ENCODE measurements at regions not wholly inside any gene's neighbourhood (a gene's known extent, or its start where the extent isn't known, plus 50 kb on each side); places are given as distances from the start of the nearest gene placed in this dataset.

GRCh38 chr11:23359297-23359696 is 499.0 kb upstream of the CCDC179 start:
- H3K9me3 Mint-ChIP-seq, result peaks cover 12% of the 10 kb centered on the region
- no peak for DNase-seq
- H3K4me1 Mint-ChIP-seq, result no peaks in the 10 kb centered on the region
- no peaks in the 10 kb centered on the region for H3K27me3 Mint-ChIP-seq
- H3K36me3 Mint-ChIP-seq (ENCODE audit: low read depth), result no peaks in the 10 kb centered on the region
- no peak for ATAC-seq
- H3K27ac Mint-ChIP-seq, result no peak overlapping the region
- H3K4me3 Mint-ChIP-seq, result no peak overlapping the region

DNA sequence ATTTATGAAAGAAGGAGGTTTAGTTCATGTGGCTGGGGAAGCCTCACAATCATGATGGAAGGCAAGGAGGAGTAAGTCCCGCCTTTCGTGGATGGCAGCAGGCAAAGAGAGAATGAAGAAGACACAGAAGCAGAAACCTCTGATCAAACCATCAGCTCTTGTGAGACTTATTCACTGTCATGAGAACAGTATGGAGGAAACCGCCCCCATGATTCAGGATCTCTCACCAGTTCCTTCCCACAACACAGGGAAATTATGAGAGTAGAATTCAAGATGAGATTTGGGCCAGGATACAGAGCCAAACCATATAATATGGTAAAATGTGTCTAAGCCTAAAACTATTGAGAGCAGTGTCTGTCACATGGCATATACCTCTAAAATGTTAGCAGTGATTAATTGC is 503.8 kb upstream of the CCDC179 start:
- no peak for ATAC-seq
- peaks cover 16% of the 10 kb centered on the region for H3K9me3 Mint-ChIP-seq
- no peaks in the 10 kb centered on the region for H3K27me3 Mint-ChIP-seq
- no peak overlapping the region for H3K27ac Mint-ChIP-seq
- no peak overlapping the region for H3K4me3 Mint-ChIP-seq
- no peak for DNase-seq
- H3K4me1 Mint-ChIP-seq, result no peaks in the 10 kb centered on the region
- no peaks in the 10 kb centered on the region for H3K36me3 Mint-ChIP-seq (ENCODE audit: low read depth)

- H3K4me3 Mint-ChIP-seq, result no peak overlapping the region
- no peak for DNase-seq
- ATAC-seq, result no peak
- H3K9me3 Mint-ChIP-seq, result peaks cover 30% of the 10 kb centered on the region
- no peaks in the 10 kb centered on the region for H3K36me3 Mint-ChIP-seq (ENCODE audit: low read depth)
- H3K27me3 Mint-ChIP-seq, result no peaks in the 10 kb centered on the region
- no peaks in the 10 kb centered on the region for H3K4me1 Mint-ChIP-seq
- no peak overlapping the region for H3K27ac Mint-ChIP-seq
Measured at GRCh38 chr11:23370580-23371275, 510.5 kb upstream of the CCDC179 start.

DNA sequence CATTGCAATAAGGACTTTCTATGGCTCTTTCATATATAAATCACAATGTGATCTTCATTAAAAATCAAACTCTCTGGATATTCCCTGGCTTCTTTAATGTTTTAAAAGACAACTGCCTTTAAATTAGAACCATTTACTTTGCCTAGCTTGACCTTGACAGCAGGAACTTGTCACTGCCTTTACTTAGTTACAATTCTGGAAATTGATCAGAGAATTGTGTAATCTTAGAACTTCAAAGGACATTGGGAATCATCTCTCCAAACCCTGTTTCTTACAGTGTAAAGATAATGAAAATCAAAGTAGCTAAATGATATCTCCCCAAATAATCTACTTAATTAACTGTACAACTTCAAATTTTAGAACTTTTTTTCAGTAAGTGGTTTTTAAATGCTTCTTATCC is 517.6 kb upstream of the CCDC179 start:
- Mint-ChIP-seq H3K4me3 (no peak overlapping the region), H3K36me3 (ENCODE audit: low read depth) (no peaks in the 10 kb centered on the region)
- no peak for ATAC-seq

GRCh38 chr11:23391031-23391430 is 530.8 kb upstream of the CCDC179 start:
- Mint-ChIP-seq H3K4me3 (no peak overlapping the region), H3K27me3 (no peaks in the 10 kb centered on the region), H3K9me3 (no peaks in the 10 kb centered on the region), H3K27ac (no peak overlapping the region), H3K4me1 (no peaks in the 10 kb centered on the region), H3K36me3 (ENCODE audit: low read depth) (no peaks in the 10 kb centered on the region)
- DNase-seq, result no peak
- ATAC-seq, result no peak

More for the DNA sequence above, 517.6 kb upstream of the CCDC179 start:
- Mint-ChIP-seq H3K9me3 (peaks cover 18% of the 10 kb centered on the region), H3K27ac (no peak overlapping the region), H3K4me1 (no peaks in the 10 kb centered on the region), H3K27me3 (no peaks in the 10 kb centered on the region)
- DNase-seq, result no peak

GRCh38 chr11:23398052-23398451 is 537.8 kb upstream of the CCDC179 start:
- no peaks in the 10 kb centered on the region for H3K36me3 Mint-ChIP-seq (ENCODE audit: low read depth)
- H3K27ac Mint-ChIP-seq, result no peak overlapping the region
- H3K4me3 Mint-ChIP-seq, result no peak overlapping the region
- ATAC-seq, result no peak
- no peaks in the 10 kb centered on the region for H3K4me1 Mint-ChIP-seq
- no peaks in the 10 kb centered on the region for H3K27me3 Mint-ChIP-seq
- H3K9me3 Mint-ChIP-seq, result peaks cover 4% of the 10 kb centered on the region
- DNase-seq, result no peak

GRCh38 chr11:23399995-23400394 is 539.7 kb upstream of the CCDC179 start:
- Mint-ChIP-seq H3K4me1 (no peaks in the 10 kb centered on the region), H3K4me3 (no peak overlapping the region), H3K36me3 (ENCODE audit: low read depth) (no peaks in the 10 kb centered on the region), H3K27me3 (no peaks in the 10 kb centered on the region), H3K27ac (no peak overlapping the region), H3K9me3 (peaks cover 4% of the 10 kb centered on the region)
- DNase-seq (no peak), ATAC-seq (no peak)

GRCh38 chr11:23403210-23404185 is 543.2 kb upstream of the CCDC179 start:
- no peaks in the 10 kb centered on the region for H3K27me3 Mint-ChIP-seq
- no peaks in the 10 kb centered on the region for H3K36me3 Mint-ChIP-seq (ENCODE audit: low read depth)
- H3K4me3 Mint-ChIP-seq, result no peak overlapping the region
- peaks cover 8% of the 10 kb centered on the region for H3K9me3 Mint-ChIP-seq
- H3K4me1 Mint-ChIP-seq, result no peaks in the 10 kb centered on the region
- DNase-seq, result no peak
- no peak for ATAC-seq
- no peak overlapping the region for H3K27ac Mint-ChIP-seq

DNA sequence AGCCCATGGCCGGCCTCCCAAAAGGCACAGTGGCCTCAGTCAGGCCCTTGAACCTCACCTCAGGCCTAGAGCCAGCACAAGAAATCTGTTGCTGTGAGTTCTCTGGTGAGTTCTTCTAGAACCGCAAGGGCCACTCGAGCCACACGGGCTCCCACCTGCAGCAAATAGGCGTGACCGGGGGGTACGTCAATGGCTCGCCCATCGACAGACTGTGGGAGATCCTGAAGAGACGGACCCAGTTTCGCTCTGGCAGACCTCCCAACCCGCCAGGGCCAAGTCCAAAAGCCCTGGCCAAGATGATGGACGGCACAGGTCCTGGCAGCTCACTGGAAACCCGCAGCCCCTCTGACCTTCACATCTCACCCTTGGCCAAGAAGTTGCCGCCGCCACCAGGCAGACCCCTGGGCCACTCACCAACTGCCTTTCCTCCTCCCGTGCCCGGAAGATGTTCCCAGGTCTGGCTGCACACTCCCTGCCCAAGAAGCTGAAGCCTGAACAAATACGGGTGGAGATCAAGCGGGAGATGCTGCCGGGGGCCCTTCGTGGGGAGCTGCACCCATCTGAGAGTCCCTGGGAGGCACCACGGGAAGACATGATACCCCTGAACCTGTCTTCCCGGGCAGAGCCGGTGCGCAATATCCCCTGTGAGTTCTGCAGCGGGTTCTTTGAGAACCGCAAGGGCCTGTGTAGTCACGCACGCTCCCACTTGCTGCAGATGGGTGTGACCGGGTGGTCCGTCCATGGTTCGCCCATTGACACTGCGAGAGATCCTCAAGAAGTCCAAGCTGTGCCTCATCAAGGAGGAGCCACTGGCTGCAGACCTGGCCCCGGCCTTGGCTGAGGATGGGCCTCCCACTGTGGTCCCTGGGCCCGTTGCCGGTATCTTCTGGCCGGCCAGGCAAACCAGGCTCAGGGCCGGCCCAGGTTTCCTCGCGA is 544.2 kb upstream of the CCDC179 start:
- no peaks in the 10 kb centered on the region for H3K36me3 Mint-ChIP-seq (ENCODE audit: low read depth)
- no peak for DNase-seq
- H3K27me3 Mint-ChIP-seq, result no peaks in the 10 kb centered on the region
- H3K4me1 Mint-ChIP-seq, result no peaks in the 10 kb centered on the region
- no peak overlapping the region for H3K4me3 Mint-ChIP-seq
- H3K27ac Mint-ChIP-seq, result no peak overlapping the region
- peaks cover 8% of the 10 kb centered on the region for H3K9me3 Mint-ChIP-seq
- ATAC-seq, result no peak

DNA sequence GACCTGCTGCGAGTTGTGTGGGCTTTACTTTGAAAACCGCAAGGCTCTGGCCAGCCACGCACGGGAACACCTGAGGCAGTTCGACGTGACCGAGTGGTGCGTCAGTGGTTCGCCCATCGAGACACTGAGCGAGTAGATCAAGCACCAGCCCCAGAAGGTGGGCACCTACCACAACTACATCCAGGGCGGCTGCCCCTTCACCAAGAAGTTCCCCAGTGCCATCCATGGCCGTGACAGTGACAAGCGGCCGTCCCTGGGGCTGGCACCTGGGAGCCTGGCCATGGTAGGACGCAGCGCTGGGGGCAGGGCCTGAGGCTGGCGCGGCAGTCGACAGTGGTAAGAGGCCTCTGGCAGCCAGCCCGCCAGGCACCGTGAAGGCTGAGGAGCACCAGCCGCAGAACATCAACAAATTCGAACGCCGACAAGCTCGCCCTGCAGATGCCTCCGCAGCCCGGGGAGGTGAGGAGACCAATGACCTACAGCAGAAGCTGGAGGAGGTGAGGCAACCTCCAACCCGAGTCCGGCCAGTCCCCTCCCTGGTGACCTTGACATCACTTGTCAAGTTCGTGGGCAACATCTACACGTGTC is 545.2 kb upstream of the CCDC179 start:
- Mint-ChIP-seq H3K9me3 (peaks cover 13% of the 10 kb centered on the region), H3K4me3 (no peak overlapping the region), H3K27me3 (no peaks in the 10 kb centered on the region), H3K36me3 (ENCODE audit: low read depth) (no peaks in the 10 kb centered on the region), H3K27ac (no peak overlapping the region), H3K4me1 (no peaks in the 10 kb centered on the region)
- no peak for ATAC-seq
- no peak for DNase-seq

- DNase-seq (no peak), ATAC-seq (no peak)
- Mint-ChIP-seq H3K4me3 (no peak overlapping the region), H3K4me1 (no peaks in the 10 kb centered on the region), H3K27ac (no peak overlapping the region), H3K9me3 (peaks cover 19% of the 10 kb centered on the region), H3K27me3 (no peaks in the 10 kb centered on the region), H3K36me3 (ENCODE audit: low read depth) (no peaks in the 10 kb centered on the region)
Measured at GRCh38 chr11:23406131-23406819, 546.0 kb upstream of the CCDC179 start.

GRCh38 chr11:23413057-23413456 is 552.8 kb upstream of the CCDC179 start:
- Mint-ChIP-seq H3K4me3 (no peak overlapping the region), H3K27me3 (no peaks in the 10 kb centered on the region), H3K4me1 (no peaks in the 10 kb centered on the region), H3K9me3 (peaks cover 25% of the 10 kb centered on the region), H3K36me3 (ENCODE audit: low read depth) (no peaks in the 10 kb centered on the region), H3K27ac (no peak overlapping the region)
- ATAC-seq, result no peak
- DNase-seq, result no peak

DNA sequence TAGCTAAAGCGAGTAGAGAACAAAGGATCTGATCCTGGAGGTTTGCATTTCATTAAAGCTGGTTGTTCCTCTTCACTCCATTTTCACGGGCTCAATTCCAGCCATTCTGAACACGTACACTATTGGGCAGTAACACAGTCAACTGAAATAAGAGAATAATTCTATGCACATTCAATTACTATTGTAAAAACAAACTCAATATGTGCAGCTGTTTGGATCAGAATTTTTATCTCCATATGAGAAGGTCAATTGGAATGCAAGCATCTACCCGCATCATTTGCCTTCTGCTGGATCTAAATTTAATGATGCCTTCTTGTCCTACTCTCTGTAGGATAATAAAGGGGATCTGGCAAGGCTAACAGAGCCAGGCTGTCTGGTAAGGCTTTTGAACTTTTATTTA is 562.8 kb upstream of the CCDC179 start:
- Mint-ChIP-seq H3K4me3 (no peak overlapping the region), H3K36me3 (ENCODE audit: low read depth) (no peaks in the 10 kb centered on the region), H3K9me3 (peaks cover 4% of the 10 kb centered on the region), H3K4me1 (no peaks in the 10 kb centered on the region), H3K27me3 (no peaks in the 10 kb centered on the region), H3K27ac (no peak overlapping the region)
- ATAC-seq (no peak), DNase-seq (no peak)

DNA sequence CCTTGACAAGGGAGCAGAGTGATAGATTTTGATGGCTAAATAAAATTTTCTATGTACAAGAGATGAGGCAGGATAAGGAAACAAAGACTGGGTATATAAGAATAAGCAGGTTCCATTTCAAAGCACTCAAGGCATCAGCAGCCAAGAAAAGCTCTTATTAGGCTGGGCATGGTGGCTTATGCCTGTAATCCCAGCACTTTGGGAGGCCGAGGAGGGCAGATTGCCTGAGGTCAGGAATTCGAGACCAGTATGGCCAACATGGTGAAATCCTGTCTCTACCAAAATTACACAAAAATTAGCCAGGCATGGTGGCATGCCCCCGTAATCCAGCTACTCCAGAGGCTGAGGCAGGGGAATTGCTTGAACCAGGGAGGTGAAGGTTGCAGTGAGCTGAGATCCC is 563.4 kb upstream of the CCDC179 start:
- peaks cover 4% of the 10 kb centered on the region for H3K9me3 Mint-ChIP-seq
- no peak overlapping the region for H3K27ac Mint-ChIP-seq
- H3K36me3 Mint-ChIP-seq (ENCODE audit: low read depth), result no peaks in the 10 kb centered on the region
- H3K4me3 Mint-ChIP-seq, result no peak overlapping the region
- no peaks in the 10 kb centered on the region for H3K4me1 Mint-ChIP-seq
- no peaks in the 10 kb centered on the region for H3K27me3 Mint-ChIP-seq
- ATAC-seq, result no peak
- no peak for DNase-seq
